SKM-1 treated with dmso at 0.1 percent for 144 hours (cell line): ENCODE measurements at regions not wholly inside any gene's neighbourhood (a gene's known extent, or its start where the extent isn't known, plus 50 kb on each side); places are given as distances from the start of the nearest gene placed in this dataset.
"Not testable (repeated sequence)": the region's sequence is repeated elsewhere in the genome, so short reads cannot be mapped to it uniquely, and the experiment has no call there.

Experiments
- DNase-seq: peaks from one replicate; lab custom pipeline; 2025; ENCODE audit not compliant: unreplicated experiment; lab: John Stamatoyannopoulos, UW

- no peak for DNase-seq
Measured at GRCh38 chr6:44733868-44734267, 346.4 kb downstream of the CDC5L start.

GRCh38 chr6:44734886-44735629, 347.6 kb downstream of the CDC5L start:
- no peak for DNase-seq

- DNase-seq, result no peak
Measured at GRCh38 chr6:44735630-44735963, 348.1 kb downstream of the CDC5L start.

- no peak for DNase-seq
Measured at GRCh38 chr6:44737341-44737740, 349.8 kb downstream of the CDC5L start.

- no peak for DNase-seq
Measured at GRCh38 chr6:44737829-44738528, 350.5 kb downstream of the CDC5L start.

GRCh38 chr6:44738601-44739146, 351.2 kb downstream of the CDC5L start:
- no peak for DNase-seq

- no peak for DNase-seq
Measured at GRCh38 chr6:44739181-44739580, 351.7 kb downstream of the CDC5L start.

GRCh38 chr6:44740566-44741120, 353.1 kb downstream of the CDC5L start:
- no peak for DNase-seq

- no peak for DNase-seq
Measured at GRCh38 chr6:44742201-44742600, 354.7 kb downstream of the CDC5L start.

- no peak for DNase-seq
Measured at GRCh38 chr6:44742828-44743372, 355.4 kb downstream of the CDC5L start.

- not testable (repeated sequence) for DNase-seq
Measured at GRCh38 chr6:44760116-44760515, 372.6 kb downstream of the CDC5L start.

- DNase-seq, result no peak
Measured at GRCh38 chr6:44761046-44761445, 373.5 kb downstream of the CDC5L start.

GRCh38 chr6:44762496-44762895, 375.0 kb downstream of the CDC5L start:
- no peak for DNase-seq

- no peak for DNase-seq
Measured at GRCh38 chr6:44771647-44772415, 384.3 kb downstream of the CDC5L start.

GRCh38 chr6:44772838-44773237, 385.3 kb downstream of the CDC5L start:
- DNase-seq, result no peak

GRCh38 chr6:44775121-44775520, 387.6 kb downstream of the CDC5L start:
- DNase-seq, result no peak

GRCh38 chr6:44776344-44776743, 388.8 kb downstream of the CDC5L start:
- no peak for DNase-seq

GRCh38 chr6:44778513-44778912, 391.0 kb downstream of the CDC5L start:
- DNase-seq, result no peak
